Astrocyte (in vitro differentiated cells and primary cell): ENCODE measurements at regions not wholly inside any gene's neighbourhood (a gene's known extent, or its start where the extent isn't known, plus 50 kb on each side); places are given as distances from the start of the nearest gene placed in this dataset.

ENCODE experiments used
- EZH2 ChIP-seq: IDR thresholded peaks from 2 replicates; pipeline ENCODE4 v1.6.1; 2012; ENCODE audit warnings: mild to moderate bottlenecking, low read length, inconsistent platforms; ENCODE audit not compliant: insufficient read depth
- TF ChIP-seq, protein P1 (sequence below): IDR thresholded peaks from 2 replicates; pipeline ENCODE4 v1.5.1; 2011; ENCODE audit warnings: low read depth, mild to moderate bottlenecking, inconsistent platforms, low read length, moderate library complexity; ENCODE audit not compliant: insufficient read depth

DNA sequence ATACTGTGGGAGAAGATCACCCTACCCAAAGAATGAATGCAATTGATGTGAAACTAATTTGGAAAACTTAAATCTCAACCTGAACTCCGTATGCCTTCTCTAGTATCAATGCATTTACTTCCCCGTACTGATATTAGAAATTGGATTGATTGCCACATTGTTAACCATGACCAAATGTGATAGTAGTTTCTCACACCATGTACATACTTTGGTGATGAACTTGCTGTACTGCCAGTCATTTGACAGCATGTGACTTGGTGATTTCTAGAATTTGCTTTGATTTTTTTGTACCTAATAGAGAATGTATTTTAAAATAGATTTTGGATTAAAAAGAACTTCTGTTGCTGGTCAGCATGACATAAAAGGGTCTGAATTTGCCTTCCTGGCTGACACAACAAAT is 579.8 kb upstream of the TMEM132C start:
- TF ChIP-seq, protein P1, sequence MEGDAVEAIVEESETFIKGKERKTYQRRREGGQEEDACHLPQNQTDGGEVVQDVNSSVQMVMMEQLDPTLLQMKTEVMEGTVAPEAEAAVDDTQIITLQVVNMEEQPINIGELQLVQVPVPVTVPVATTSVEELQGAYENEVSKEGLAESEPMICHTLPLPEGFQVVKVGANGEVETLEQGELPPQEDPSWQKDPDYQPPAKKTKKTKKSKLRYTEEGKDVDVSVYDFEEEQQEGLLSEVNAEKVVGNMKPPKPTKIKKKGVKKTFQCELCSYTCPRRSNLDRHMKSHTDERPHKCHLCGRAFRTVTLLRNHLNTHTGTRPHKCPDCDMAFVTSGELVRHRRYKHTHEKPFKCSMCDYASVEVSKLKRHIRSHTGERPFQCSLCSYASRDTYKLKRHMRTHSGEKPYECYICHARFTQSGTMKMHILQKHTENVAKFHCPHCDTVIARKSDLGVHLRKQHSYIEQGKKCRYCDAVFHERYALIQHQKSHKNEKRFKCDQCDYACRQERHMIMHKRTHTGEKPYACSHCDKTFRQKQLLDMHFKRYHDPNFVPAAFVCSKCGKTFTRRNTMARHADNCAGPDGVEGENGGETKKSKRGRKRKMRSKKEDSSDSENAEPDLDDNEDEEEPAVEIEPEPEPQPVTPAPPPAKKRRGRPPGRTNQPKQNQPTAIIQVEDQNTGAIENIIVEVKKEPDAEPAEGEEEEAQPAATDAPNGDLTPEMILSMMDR, result no peak
- no peak for TF ChIP-seq EZH2
